Activated CD4-positive, alpha-beta T cell treated with anti-CD3 and anti-CD28 coated beads, Interleukin-2, amount 10 ng/mL, durations not matched to agents 7 days and 5 days (primary cell): ENCODE measurements at regions not wholly inside any gene's neighbourhood (a gene's known extent, or its start where the extent isn't known, plus 50 kb on each side); places are given as distances from the start of the nearest gene placed in this dataset.

Experiments
- CTCF ChIA-PET: fragments of 350-600 bp; sonication (Branson Sonifier 250); formaldehyde crosslinking; loops from one replicate; lab custom pipeline; 2021; ENCODE audit warnings: antibody characterized with exemption; lab: Charles Lee
- POLR2A ChIA-PET: fragments of 350-600 bp; sonication (Branson Sonifier 250); formaldehyde crosslinking; loops from one replicate; lab custom pipeline; 2021; ENCODE audit warnings: antibody characterized with exemption; lab: Charles Lee
- DNase-seq: peaks from one replicate; pipeline ENCODE4 v3.0.0-alpha.2; 2020
- H3K27ac Mint-ChIP-seq: one replicate; pipeline ENCODE4 v1.8.0; 2021; ENCODE audit warnings: mild to moderate bottlenecking, moderate library complexity, mixed read lengths
- H3K27me3 Mint-ChIP-seq: one replicate; pipeline ENCODE4 v1.8.0; 2021; ENCODE audit warnings: mixed read lengths
- H3K36me3 Mint-ChIP-seq: one replicate; pipeline ENCODE4 v1.8.0; 2021; ENCODE audit warnings: low read depth, mixed read lengths
- H3K4me1 Mint-ChIP-seq: one replicate; pipeline ENCODE4 v1.8.0; 2021; ENCODE audit warnings: mixed read lengths
- H3K4me3 Mint-ChIP-seq: one replicate; pipeline ENCODE4 v1.8.0; 2021; ENCODE audit warnings: mild to moderate bottlenecking, moderate library complexity, mixed read lengths
- H3K9me3 Mint-ChIP-seq: one replicate; pipeline ENCODE4 v1.8.0; 2021; ENCODE audit warnings: mixed read lengths

DNA sequence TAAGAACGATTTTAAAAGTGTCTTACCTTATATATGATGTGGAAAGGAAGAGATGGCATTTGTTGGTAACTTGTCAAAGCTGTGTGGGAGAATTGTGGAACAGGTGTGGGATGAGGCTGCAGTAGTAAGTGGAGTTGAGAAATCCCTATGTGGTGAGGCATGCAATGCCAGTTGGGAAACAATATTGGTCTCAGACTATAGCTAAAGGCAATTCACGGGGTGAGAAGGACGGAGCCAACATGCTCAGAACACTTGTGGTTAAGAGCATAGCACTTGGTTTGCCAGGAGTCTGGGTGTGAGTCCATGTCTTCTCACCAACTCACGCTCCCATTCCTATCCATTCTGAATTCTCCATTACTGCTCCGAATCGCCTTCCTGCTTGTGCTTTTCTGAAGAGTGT, 615.6 kb upstream of the ADAMTS9 start:
- H3K4me1 Mint-ChIP-seq: no peaks in the 10 kb centered on the region
- POLR2A ChIA-PET: no interaction called here

DNA sequence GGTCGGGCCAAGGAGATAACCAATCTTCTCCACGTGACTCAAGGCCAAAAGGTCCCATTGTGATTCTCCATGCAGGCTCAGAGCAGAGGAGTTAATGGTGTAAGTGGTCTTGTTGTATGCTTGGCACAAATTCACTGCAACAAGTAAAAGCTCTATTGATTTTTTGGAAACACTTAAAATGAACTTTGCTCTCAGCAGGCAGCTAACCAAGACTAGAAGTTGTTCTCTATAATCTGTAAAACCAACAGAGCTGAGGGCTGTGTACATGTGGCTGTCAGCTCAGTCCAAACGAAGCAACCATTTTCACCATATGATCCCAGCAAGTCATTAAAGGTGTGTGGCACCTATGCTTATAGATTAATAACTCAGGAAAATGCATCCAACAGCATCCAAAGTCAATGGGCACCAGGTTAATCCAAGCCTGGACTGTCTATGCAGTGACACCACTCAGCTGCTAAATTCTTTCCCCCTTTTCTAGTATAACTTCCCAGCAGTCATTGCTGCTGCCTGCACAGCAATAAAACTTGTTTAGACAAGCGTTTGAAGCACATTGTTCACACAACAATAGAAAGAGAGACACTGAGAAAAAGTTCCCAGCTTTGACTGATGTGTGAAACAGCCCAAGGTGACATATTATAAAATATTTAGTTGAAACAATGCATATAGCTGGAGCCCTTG, 603.8 kb upstream of the ADAMTS9 start:
- Mint-ChIP-seq H3K4me3 (no peak overlapping the region), H3K27ac (no peak overlapping the region), H3K9me3 (peaks cover 1% of the 10 kb centered on the region), H3K4me1 (no peaks in the 10 kb centered on the region), H3K27me3 (no peaks in the 10 kb centered on the region), H3K36me3 (no peaks in the 10 kb centered on the region)
- DNase-seq: no peak
- CTCF ChIA-PET: no interaction called here
- POLR2A ChIA-PET: no interaction called here

More for the DNA sequence above, 615.6 kb upstream of the ADAMTS9 start:
- CTCF ChIA-PET: no interaction called here
- H3K9me3 Mint-ChIP-seq: peaks cover 5% of the 10 kb centered on the region
- H3K36me3 Mint-ChIP-seq: no peaks in the 10 kb centered on the region
- DNase-seq: no peak
- H3K4me3 Mint-ChIP-seq: no peak overlapping the region
- H3K27ac Mint-ChIP-seq: no peak overlapping the region
- no peaks in the 10 kb centered on the region for H3K27me3 Mint-ChIP-seq

DNA sequence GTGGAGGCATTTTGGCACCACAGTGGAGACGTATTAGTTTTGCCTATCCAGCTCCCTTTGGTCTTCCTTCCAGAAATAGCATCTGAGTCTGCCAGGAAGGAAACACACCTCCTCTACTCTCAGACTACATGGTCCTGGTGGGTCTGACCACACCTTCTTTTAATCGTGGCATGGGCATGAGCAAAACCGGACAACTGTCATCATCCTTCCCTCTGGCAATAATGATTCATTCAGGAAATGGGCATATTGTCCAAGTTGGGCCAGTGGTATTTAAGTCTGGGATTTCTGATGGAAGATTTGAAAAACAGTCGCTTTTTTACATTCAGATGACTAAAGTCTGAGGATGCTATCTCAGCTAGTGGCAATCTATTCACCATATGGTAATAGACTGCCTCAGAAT, 601.0 kb upstream of the ADAMTS9 start:
- H3K36me3 Mint-ChIP-seq: no peaks in the 10 kb centered on the region
- H3K27me3 Mint-ChIP-seq: no peaks in the 10 kb centered on the region
- no peak for DNase-seq
- no peak overlapping the region for H3K27ac Mint-ChIP-seq
- no peak overlapping the region for H3K4me3 Mint-ChIP-seq
- no peaks in the 10 kb centered on the region for H3K4me1 Mint-ChIP-seq
- peaks cover under 1% of the 10 kb centered on the region for H3K9me3 Mint-ChIP-seq
- CTCF ChIA-PET: no interaction called here
- POLR2A ChIA-PET: no interaction called here

DNA sequence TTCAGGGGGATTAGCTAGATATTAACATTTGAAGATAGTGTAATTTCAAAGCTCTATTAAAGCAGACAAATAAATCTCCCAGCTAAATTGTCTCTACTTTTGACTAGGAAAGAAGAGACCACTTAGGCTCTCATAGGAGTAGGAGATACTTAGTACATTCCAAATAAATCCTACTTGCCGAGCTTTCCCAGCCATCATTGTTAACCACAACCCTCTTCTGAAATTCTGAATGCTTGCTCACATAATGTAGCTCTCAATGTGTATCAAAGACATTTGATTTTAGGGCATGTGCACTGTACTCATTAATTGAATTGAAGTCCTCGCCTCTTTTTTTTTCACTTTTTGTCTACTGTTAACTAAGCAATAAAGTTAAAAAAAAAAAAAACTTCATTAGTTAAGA, 598.2 kb upstream of the ADAMTS9 start:
- no peak overlapping the region for H3K4me3 Mint-ChIP-seq

DNA sequence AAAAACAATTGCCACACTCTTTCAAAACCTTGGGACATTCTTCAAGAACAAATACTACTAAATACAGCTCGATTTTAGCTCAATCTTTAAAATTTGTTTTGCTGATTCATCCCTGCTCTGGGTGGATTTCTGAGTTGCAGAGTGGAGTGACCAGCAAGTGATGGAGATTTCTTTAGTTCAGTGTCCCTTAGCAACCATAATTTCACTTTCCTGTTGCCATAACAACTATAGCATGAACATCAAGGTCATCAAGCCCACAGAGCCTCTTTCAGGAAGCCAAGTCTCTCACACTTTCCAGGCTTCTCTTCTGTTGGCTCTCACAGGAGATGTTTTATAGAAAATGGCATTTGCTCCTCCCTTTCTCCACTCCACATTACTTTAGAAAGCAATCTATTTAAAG, 597.2 kb upstream of the ADAMTS9 start:
- H3K9me3 Mint-ChIP-seq: peaks cover 2% of the 10 kb centered on the region
- H3K4me3 Mint-ChIP-seq: no peak overlapping the region
- H3K27me3 Mint-ChIP-seq: no peaks in the 10 kb centered on the region
- POLR2A ChIA-PET: no interaction called here
- no peak for DNase-seq
- H3K36me3 Mint-ChIP-seq: no peaks in the 10 kb centered on the region
- no peaks in the 10 kb centered on the region for H3K4me1 Mint-ChIP-seq
- CTCF ChIA-PET: no interaction called here
- no peak overlapping the region for H3K27ac Mint-ChIP-seq

More for the DNA sequence above, 598.2 kb upstream of the ADAMTS9 start:
- Mint-ChIP-seq H3K4me1 (no peaks in the 10 kb centered on the region), H3K9me3 (peaks cover 2% of the 10 kb centered on the region), H3K27me3 (no peaks in the 10 kb centered on the region), H3K36me3 (no peaks in the 10 kb centered on the region), H3K27ac (no peak overlapping the region)
- DNase-seq: no peak
- CTCF ChIA-PET: no interaction called here
- POLR2A ChIA-PET: no interaction called here

DNA sequence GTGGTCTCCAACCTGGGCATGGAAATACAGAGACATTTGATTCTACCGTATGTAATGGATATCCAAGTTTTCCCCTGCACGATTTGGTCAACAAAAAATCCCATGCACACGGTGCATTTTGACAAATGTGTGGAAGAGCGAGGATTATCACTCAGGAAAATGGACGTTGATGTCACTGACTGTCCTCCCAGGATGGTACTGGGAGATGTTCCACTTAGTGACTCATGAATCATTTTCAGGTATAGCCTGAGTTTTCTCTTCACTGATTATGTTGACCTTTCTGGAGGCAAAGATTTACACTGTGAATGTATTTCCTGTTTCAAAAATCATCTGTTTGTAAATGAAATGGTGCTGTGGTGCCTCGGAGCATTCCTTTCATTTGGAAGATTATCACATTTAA, 596.7 kb upstream of the ADAMTS9 start:
- ChIA-PET POLR2A (no interaction called here), CTCF (no interaction called here)
- Mint-ChIP-seq H3K4me3 (no peak overlapping the region), H3K27me3 (no peaks in the 10 kb centered on the region), H3K9me3 (peaks cover 2% of the 10 kb centered on the region), H3K27ac (no peak overlapping the region), H3K4me1 (no peaks in the 10 kb centered on the region), H3K36me3 (no peaks in the 10 kb centered on the region)
- no peak for DNase-seq

DNA sequence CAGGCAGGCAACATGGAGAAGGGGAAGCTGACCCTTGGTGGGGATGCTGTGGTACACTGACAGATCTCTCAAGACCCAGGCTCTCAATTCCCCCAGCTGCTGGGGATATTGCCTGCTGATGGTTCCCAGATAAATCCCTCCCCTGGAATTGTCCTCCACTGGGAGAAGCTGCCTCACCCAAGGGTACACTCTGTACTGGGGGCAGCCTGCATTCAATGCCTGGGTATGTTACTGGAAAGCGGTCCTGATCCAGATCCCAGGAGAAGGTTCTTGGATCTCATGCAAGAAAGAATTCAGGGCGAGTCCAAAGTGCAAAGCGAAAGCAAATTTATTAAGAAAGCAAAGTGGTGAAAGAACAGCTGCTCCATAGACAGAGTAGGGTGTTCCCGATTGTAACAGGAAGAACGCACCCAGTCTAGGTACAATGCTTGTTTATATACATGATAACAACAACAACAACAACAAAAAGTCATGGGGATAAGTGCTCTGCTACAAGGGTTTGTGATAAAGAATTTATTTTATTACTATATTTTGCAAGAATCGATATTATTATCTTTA, 591.5 kb upstream of the ADAMTS9 start:
- H3K27me3 Mint-ChIP-seq: no peaks in the 10 kb centered on the region
- H3K36me3 Mint-ChIP-seq: no peaks in the 10 kb centered on the region
- H3K4me1 Mint-ChIP-seq: no peaks in the 10 kb centered on the region
- POLR2A ChIA-PET: no interaction called here
- CTCF ChIA-PET: interaction anchor here (0.7 kb wide), 1 partner anchor 397 kb away, joined by 3 read pairs; no protein-coding TSS in a partner anchor
- peaks cover 2% of the 10 kb centered on the region for H3K9me3 Mint-ChIP-seq
- no peak overlapping the region for H3K27ac Mint-ChIP-seq
- no peak for DNase-seq
- H3K4me3 Mint-ChIP-seq: no peak overlapping the region

DNA sequence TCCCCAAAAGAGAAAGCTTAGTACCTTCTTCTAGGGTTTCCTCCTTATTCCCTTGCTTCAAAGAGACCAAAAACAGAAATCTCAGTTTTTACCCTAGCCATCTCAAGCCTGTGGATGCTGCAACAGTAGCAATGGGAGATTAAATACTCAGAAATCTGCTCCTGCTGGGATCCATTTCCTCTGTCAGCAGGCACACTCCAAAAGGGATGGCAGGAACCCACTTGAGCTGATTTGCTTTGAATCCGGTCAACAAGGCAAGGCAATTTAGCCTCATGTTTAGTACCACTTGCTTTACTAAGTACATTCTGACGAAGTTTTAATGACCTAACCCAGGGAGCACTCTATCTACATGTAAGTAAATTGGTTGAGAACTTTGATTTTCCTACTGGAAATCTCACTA, 590.0 kb upstream of the ADAMTS9 start:
- CTCF ChIA-PET: no interaction called here
- Mint-ChIP-seq H3K4me3 (no peak overlapping the region), H3K27ac (no peak overlapping the region)

DNA sequence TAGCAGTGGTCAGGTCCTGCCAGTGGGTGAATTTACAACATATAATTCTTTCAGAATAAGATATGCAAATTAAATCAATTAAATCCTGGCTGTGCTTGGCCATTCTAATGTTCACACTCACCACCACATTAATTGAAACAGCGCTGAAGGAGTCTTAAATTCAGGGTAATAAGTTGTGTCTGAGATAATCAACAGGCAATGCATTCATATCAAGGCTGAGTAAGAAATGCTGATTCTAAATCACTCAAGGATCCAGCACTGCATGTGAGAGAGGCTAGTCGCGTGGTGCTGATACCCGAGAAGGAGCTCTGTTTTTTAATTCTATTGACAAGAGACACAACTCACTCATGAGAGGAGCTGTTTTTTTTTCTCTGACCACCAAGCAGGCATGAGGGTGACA, 588.8 kb upstream of the ADAMTS9 start:
- no peak overlapping the region for H3K4me3 Mint-ChIP-seq

More for the DNA sequence above, 590.0 kb upstream of the ADAMTS9 start:
- no peaks in the 10 kb centered on the region for H3K9me3 Mint-ChIP-seq
- no peak for DNase-seq
- POLR2A ChIA-PET: no interaction called here
- H3K4me1 Mint-ChIP-seq: no peaks in the 10 kb centered on the region
- H3K36me3 Mint-ChIP-seq: no peaks in the 10 kb centered on the region
- H3K27me3 Mint-ChIP-seq: no peaks in the 10 kb centered on the region

DNA sequence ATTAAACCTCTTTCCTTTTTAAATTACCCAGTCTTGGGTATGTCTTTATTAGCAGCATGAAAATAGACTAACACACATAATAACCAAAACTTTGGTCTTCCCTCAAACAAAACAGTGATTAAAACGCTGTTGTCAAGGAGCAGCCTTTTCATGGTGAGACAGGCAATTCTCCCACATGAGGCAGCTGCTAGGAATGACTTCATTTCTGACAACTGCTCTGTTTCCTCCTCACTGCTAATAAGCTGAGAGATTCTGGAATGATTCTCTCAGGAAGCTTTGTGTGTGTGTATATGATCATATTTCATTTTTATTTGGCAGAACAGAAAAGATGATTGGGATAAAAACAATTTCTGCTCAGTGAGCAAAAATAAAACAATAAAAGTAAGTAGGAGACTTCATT, 580.6 kb upstream of the ADAMTS9 start:
- Mint-ChIP-seq H3K27ac (no peak overlapping the region), H3K4me3 (no peak overlapping the region), H3K9me3 (peaks cover 3% of the 10 kb centered on the region), H3K36me3 (no peaks in the 10 kb centered on the region), H3K27me3 (no peaks in the 10 kb centered on the region), H3K4me1 (no peaks in the 10 kb centered on the region)
- no peak for DNase-seq
- CTCF ChIA-PET: no interaction called here
- POLR2A ChIA-PET: no interaction called here

More for the DNA sequence above, 588.8 kb upstream of the ADAMTS9 start:
- DNase-seq: no peak
- ChIA-PET POLR2A (no interaction called here), CTCF (no interaction called here)
- Mint-ChIP-seq H3K9me3 (peaks cover 3% of the 10 kb centered on the region), H3K27ac (no peak overlapping the region), H3K36me3 (no peaks in the 10 kb centered on the region), H3K27me3 (no peaks in the 10 kb centered on the region), H3K4me1 (no peaks in the 10 kb centered on the region)

DNA sequence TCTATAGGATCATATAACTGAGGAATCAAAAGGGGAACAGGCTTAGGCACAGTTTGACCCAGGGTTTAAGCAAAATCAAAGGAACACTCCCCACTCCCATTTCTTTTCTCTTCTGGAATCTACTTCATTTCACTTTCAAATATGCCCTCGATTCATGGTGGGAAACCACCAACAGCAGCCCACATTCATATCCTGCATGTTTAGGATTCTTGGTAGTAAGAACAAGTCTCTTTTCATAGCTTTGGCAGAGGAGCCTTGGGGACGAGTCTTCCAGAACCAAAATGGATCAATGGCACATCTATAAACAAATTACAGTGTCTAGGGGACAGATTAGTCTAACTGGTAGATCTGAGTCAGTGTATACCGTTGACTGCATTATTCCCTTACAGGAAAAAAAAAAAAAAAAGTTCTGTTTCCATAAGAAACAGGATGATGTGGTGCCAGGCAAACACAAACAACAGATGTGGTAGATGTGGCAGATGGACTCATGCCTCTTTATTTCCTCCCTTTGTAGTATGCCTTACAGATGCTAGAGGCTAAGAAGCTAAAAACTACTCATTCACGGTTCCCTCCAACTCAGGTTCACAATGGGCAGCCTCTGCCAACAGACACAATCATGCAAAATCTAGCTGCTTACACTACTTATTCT, 578.3 kb upstream of the ADAMTS9 start:
- CTCF ChIA-PET: no interaction called here
- Mint-ChIP-seq H3K4me3 (no peak overlapping the region), H3K4me1 (no peaks in the 10 kb centered on the region), H3K27ac (no peak overlapping the region), H3K27me3 (no peaks in the 10 kb centered on the region), H3K9me3 (no peaks in the 10 kb centered on the region), H3K36me3 (no peaks in the 10 kb centered on the region)
- POLR2A ChIA-PET: no interaction called here
- no peak for DNase-seq

DNA sequence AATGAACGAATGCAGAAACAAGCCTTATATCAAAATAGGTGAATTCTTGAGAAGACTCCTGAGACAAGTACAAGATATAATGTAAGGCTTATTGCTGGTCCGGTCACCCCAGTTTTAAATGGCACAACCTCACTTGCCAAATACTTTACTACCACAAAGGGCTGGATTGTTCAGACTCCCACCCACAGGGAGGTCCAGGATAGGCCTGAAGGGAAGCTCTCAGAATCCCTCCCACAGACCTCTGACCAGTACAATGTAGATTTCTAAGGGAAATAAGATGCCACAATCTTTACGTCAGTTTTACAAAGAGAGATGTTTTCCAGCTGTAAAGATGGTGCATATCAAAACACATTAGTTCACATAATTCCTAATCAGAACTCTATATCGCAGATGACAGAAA, 577.7 kb upstream of the ADAMTS9 start:
- Mint-ChIP-seq H3K4me1 (no peaks in the 10 kb centered on the region), H3K27me3 (no peaks in the 10 kb centered on the region), H3K36me3 (no peaks in the 10 kb centered on the region), H3K9me3 (peaks cover 2% of the 10 kb centered on the region), H3K27ac (no peak overlapping the region), H3K4me3 (no peak overlapping the region)
- DNase-seq: no peak
- CTCF ChIA-PET: no interaction called here
- POLR2A ChIA-PET: no interaction called here

DNA sequence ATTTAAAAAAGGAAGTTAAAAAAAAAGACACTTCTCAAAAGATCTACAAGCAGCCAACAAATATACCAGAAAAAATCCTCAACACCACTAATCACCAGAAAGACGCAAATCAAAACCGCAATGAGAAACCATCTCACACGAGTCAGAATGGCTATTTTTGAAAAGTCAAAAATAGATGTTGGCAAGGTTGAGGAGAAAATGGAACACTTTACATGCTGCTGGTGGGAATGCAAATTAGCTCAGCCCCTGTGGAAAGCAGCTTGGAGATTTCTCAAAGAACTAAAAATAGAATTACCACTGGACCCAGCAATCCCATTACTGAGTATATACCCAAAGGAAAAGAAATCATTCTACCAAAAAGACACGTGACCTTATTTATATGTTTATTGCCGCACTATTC, 574.7 kb upstream of the ADAMTS9 start:
- no peaks in the 10 kb centered on the region for H3K36me3 Mint-ChIP-seq
- ChIA-PET POLR2A (no interaction called here), CTCF (no interaction called here)
- no peaks in the 10 kb centered on the region for H3K4me1 Mint-ChIP-seq
- no peak overlapping the region for H3K27ac Mint-ChIP-seq
- no peak for DNase-seq
- H3K9me3 Mint-ChIP-seq: peaks cover 8% of the 10 kb centered on the region
- no peaks in the 10 kb centered on the region for H3K27me3 Mint-ChIP-seq
- no peak overlapping the region for H3K4me3 Mint-ChIP-seq
